ENCODE measurements at regions not wholly inside any gene's neighbourhood (a gene's known extent, or its start where the extent isn't known, plus 50 kb on each side); places are given as distances from the start of the nearest gene placed in this dataset.

GRCh38 chr13:74372511-74372910 is 238.3 kb upstream of the KLF12 start:
- Histone ChIP-seq H3K9me3 (no peaks in the 10 kb centered on the region), H3K4me1 (no peaks in the 10 kb centered on the region), H3K36me3 (no peaks in the 10 kb centered on the region), H3K27ac (no peak overlapping the region), H3K27me3 (no peaks in the 10 kb centered on the region), H3K4me3 (no peak overlapping the region)
- TF ChIP-seq POLR2AphosphoS5 (IDR thresholded peaks at IDR 0.05; ENCODE audit: insufficient read depth in 1 of 2, low read depth in 1 of 2) (no peak), CTCF (IDR thresholded peaks at IDR 0.05) (no peak), POLR2A (IDR thresholded peaks at IDR 0.05) (no peak)
- intact Hi-C loops (cut with DNase I): no loop called here
- no peak for DNase-seq (ENCODE audit: extremely low spot score in 2 of 2)

DNA sequence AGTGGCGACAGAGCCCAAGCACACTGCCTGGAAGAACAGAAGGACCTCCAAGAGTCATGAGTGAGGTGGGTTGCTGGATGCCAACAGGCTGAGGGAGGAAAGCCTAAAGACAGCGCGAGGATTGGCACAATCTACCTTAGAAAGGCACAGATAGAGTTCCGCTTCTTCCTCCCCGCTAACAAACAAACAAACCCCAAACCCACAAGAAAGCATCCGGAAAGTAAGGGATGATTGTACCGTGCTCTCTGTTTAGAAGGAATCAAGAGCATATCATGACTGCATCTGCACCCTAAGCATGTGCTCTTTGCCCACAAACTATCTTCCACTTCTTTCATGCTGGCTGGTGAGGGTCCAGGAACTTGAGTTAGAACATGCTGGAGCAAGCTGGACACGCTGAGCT is 233.0 kb upstream of the KLF12 start:
- no peak for DNase-seq (ENCODE audit: extremely low spot score in 2 of 2)
- TF ChIP-seq POLR2A (IDR thresholded peaks at IDR 0.05) (no peak), POLR2AphosphoS5 (IDR thresholded peaks at IDR 0.05; ENCODE audit: insufficient read depth in 1 of 2, low read depth in 1 of 2) (no peak), CTCF (IDR thresholded peaks at IDR 0.05) (no peak)
- H3K9me3 ChIP-seq: no peaks in the 10 kb centered on the region
- no peaks in the 10 kb centered on the region for H3K36me3 ChIP-seq
- H3K4me1 ChIP-seq: no peaks in the 10 kb centered on the region
- intact Hi-C loops (cut with DNase I): no loop called here
- no peak overlapping the region for H3K27ac ChIP-seq
- no peak overlapping the region for H3K4me3 ChIP-seq
- no peaks in the 10 kb centered on the region for H3K27me3 ChIP-seq

DNA sequence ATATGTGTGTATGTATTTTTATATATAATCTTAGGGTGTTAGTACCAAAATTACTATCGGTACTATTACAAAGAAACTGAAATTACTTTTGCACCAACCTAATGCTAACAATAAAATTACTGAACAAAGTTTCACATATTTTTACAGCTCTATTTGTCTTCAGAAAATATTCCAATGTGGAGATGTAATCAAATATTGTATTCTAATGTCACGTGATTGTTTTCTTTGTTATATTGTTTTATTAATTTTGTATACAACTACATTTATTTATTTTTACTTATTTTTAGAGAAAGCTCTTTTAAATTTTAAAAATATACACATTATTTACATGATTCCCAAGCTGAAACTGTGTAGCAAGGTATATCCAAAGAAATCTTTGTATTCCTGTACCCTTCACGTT is 227.1 kb upstream of the KLF12 start:
- Histone ChIP-seq H3K27me3 (no peaks in the 10 kb centered on the region), H3K9me3 (no peaks in the 10 kb centered on the region), H3K4me3 (no peak overlapping the region), H3K27ac (no peak overlapping the region), H3K36me3 (no peaks in the 10 kb centered on the region), H3K4me1 (no peaks in the 10 kb centered on the region)
- TF ChIP-seq CTCF (IDR thresholded peaks at IDR 0.05): no peak
- no peak for TF ChIP-seq POLR2AphosphoS5 (IDR thresholded peaks at IDR 0.05; ENCODE audit: insufficient read depth in 1 of 2, low read depth in 1 of 2)
- TF ChIP-seq POLR2A (IDR thresholded peaks at IDR 0.05): no peak
- no peak for DNase-seq (ENCODE audit: extremely low spot score in 2 of 2)
- intact Hi-C loops (cut with DNase I): no loop called here

- Histone ChIP-seq H3K27ac (no peak overlapping the region), H3K4me1 (no peaks in the 10 kb centered on the region), H3K36me3 (no peaks in the 10 kb centered on the region), H3K9me3 (no peaks in the 10 kb centered on the region), H3K27me3 (no peaks in the 10 kb centered on the region), H3K4me3 (no peak overlapping the region)
- DNase-seq (ENCODE audit: extremely low spot score in 2 of 2): no peak
- TF ChIP-seq POLR2A (IDR thresholded peaks at IDR 0.05): no peak
- TF ChIP-seq POLR2AphosphoS5 (IDR thresholded peaks at IDR 0.05; ENCODE audit: insufficient read depth in 1 of 2, low read depth in 1 of 2): no peak
- TF ChIP-seq CTCF (IDR thresholded peaks at IDR 0.05): no peak
- intact Hi-C loops (cut with DNase I): no loop called here
Observed at GRCh38 chr13:74346960-74347359, 212.8 kb upstream of the KLF12 start.

DNA sequence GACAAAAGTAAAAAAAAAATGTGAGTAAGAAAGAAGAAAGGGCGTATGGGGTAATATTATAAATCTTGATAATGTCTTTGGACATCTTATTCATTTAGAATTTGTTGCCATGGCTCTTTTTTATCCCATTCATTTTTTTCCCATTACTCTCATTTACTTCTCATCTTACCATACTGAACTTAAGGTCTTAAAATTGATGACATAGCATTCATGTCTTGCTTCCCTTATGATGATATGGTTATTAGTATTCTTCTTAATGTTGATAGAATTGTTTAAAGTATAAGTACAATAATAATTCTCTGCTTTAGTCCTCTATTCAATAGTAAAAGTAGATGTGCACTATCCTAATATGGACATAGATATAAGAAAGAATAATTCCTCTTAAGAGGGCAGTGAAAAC is 204.1 kb upstream of the KLF12 start:
- intact Hi-C loops (cut with DNase I): no loop called here
- Histone ChIP-seq H3K4me3 (no peak overlapping the region), H3K36me3 (no peaks in the 10 kb centered on the region), H3K4me1 (no peaks in the 10 kb centered on the region), H3K27me3 (no peaks in the 10 kb centered on the region), H3K27ac (no peak overlapping the region), H3K9me3 (no peaks in the 10 kb centered on the region)
- TF ChIP-seq CTCF (IDR thresholded peaks at IDR 0.05) (no peak), POLR2A (IDR thresholded peaks at IDR 0.05) (no peak), POLR2AphosphoS5 (IDR thresholded peaks at IDR 0.05; ENCODE audit: insufficient read depth in 1 of 2, low read depth in 1 of 2) (no peak)
- no peak for DNase-seq (ENCODE audit: extremely low spot score in 2 of 2)
